Astrocyte (in vitro differentiated cells and primary cell): ENCODE measurements at regions not wholly inside any gene's neighbourhood (a gene's known extent, or its start where the extent isn't known, plus 50 kb on each side); places are given as distances from the start of the nearest gene placed in this dataset.

Source experiments
- DNase-seq: peaks from one replicate; pipeline ENCODE4 v3.0.0-alpha.2; 2010; ENCODE audit warnings: low read depth
- FAIRE-seq: peaks from 2 replicates; lab custom pipeline; 2011; peaks lifted over from hg19 to GRCh38; lab: Jason Lieb, UNC
- H2AFZ ChIP-seq: 2 replicates; pipeline ENCODE4 v1.6.0; 2012; ENCODE audit warnings: low read depth, low read length, inconsistent platforms
- H3K27ac ChIP-seq: 2 replicates; pipeline ENCODE4 v1.5.1; 2011; ENCODE audit warnings: low read depth, low read length, inconsistent platforms
- H3K27me3 ChIP-seq: 2 replicates; pipeline ENCODE4 v1.6.0; 2011; ENCODE audit warnings: low read length, inconsistent platforms; ENCODE audit not compliant: insufficient read depth
- H3K36me3 ChIP-seq: 2 replicates; pipeline ENCODE4 v1.5.1; 2011; ENCODE audit warnings: low read length, inconsistent platforms; ENCODE audit not compliant: insufficient read depth
- H3K4me1 ChIP-seq: 2 replicates; pipeline ENCODE4 v1.5.1; 2011; ENCODE audit warnings: low read length, inconsistent platforms; ENCODE audit not compliant: insufficient read depth
- H3K4me2 ChIP-seq: 2 replicates; pipeline ENCODE4 v1.6.0; 2012; ENCODE audit warnings: low read length, inconsistent platforms
- H3K4me3 ChIP-seq: 2 replicates; pipeline ENCODE4 v1.5.1; 2011; ENCODE audit warnings: low read depth, mild to moderate bottlenecking, low read length, inconsistent platforms; ENCODE audit not compliant: insufficient read depth
- H3K79me2 ChIP-seq: 2 replicates; pipeline ENCODE4 v1.6.0; 2012; ENCODE audit warnings: mild to moderate bottlenecking, low read length, inconsistent platforms; ENCODE audit not compliant: insufficient read depth
- H3K9ac ChIP-seq: 2 replicates; pipeline ENCODE4 v1.6.0; 2012; ENCODE audit warnings: mild to moderate bottlenecking, low read length, inconsistent platforms
- H3K9me3 ChIP-seq: 2 replicates; pipeline ENCODE4 v1.5.1; 2012; ENCODE audit warnings: low read depth, mild to moderate bottlenecking, low read length, inconsistent platforms; ENCODE audit not compliant: insufficient read depth
- H4K20me1 ChIP-seq: 2 replicates; pipeline ENCODE4 v1.6.0; 2012; ENCODE audit warnings: low read length, inconsistent platforms; ENCODE audit not compliant: insufficient read depth
- H3K27ac Mint-ChIP-seq: one replicate; pipeline ENCODE4 v1.8.0; 2021; ENCODE audit warnings: mild to moderate bottlenecking, mixed read lengths; ENCODE audit not compliant: unreplicated experiment
- H3K27me3 Mint-ChIP-seq: one replicate; pipeline ENCODE4 v1.8.0; 2021; ENCODE audit warnings: low read depth, mixed read lengths; ENCODE audit not compliant: unreplicated experiment
- H3K36me3 Mint-ChIP-seq: one replicate; pipeline ENCODE4 v1.8.0; 2021; ENCODE audit warnings: low read depth, mixed read lengths; ENCODE audit not compliant: unreplicated experiment
- H3K4me1 Mint-ChIP-seq: one replicate; pipeline ENCODE4 v1.8.0; 2021; ENCODE audit warnings: low read depth, mixed read lengths; ENCODE audit not compliant: unreplicated experiment
- H3K4me3 Mint-ChIP-seq: one replicate; pipeline ENCODE4 v1.8.0; 2021; ENCODE audit warnings: mild to moderate bottlenecking, moderate library complexity, mixed read lengths; ENCODE audit not compliant: unreplicated experiment
- H3K9me3 Mint-ChIP-seq: one replicate; pipeline ENCODE4 v1.8.0; 2021; ENCODE audit warnings: mild to moderate bottlenecking, mixed read lengths; ENCODE audit not compliant: unreplicated experiment
- EZH2 ChIP-seq: IDR thresholded peaks from 2 replicates; pipeline ENCODE4 v1.6.1; 2012; ENCODE audit warnings: mild to moderate bottlenecking, low read length, inconsistent platforms; ENCODE audit not compliant: insufficient read depth
- TF ChIP-seq, protein P1 (sequence below): IDR thresholded peaks from 2 replicates; pipeline ENCODE4 v1.5.1; 2011; ENCODE audit warnings: low read depth, mild to moderate bottlenecking, inconsistent platforms, low read length, moderate library complexity; ENCODE audit not compliant: insufficient read depth

DNA sequence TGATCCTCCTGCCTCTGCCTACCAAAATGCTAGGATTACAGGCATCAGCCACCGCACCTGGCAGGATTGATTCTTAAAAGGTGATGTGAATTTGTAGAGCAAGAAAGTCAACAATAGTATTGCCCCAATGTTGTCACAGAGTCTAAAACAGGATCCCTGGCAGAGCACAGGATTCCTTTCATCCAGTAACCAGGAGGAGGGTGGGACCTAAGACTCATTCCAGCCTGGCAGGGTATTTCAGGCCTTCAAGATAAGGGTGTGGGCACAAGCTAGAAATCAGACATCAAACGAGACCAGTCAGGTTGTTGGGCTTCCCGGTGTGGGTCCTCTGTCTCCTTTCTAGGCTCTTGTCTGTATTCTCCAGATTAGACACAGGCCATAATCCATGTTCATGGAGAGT lies 511.4 kb downstream of the BCL11A start:
- no peaks in the 10 kb centered on the region for H3K9me3 Mint-ChIP-seq
- H3K9ac ChIP-seq: no peak overlapping the region
- no peaks in the 10 kb centered on the region for H3K36me3 ChIP-seq
- no peak for DNase-seq
- no peak for TF ChIP-seq EZH2
- TF ChIP-seq, protein P1, sequence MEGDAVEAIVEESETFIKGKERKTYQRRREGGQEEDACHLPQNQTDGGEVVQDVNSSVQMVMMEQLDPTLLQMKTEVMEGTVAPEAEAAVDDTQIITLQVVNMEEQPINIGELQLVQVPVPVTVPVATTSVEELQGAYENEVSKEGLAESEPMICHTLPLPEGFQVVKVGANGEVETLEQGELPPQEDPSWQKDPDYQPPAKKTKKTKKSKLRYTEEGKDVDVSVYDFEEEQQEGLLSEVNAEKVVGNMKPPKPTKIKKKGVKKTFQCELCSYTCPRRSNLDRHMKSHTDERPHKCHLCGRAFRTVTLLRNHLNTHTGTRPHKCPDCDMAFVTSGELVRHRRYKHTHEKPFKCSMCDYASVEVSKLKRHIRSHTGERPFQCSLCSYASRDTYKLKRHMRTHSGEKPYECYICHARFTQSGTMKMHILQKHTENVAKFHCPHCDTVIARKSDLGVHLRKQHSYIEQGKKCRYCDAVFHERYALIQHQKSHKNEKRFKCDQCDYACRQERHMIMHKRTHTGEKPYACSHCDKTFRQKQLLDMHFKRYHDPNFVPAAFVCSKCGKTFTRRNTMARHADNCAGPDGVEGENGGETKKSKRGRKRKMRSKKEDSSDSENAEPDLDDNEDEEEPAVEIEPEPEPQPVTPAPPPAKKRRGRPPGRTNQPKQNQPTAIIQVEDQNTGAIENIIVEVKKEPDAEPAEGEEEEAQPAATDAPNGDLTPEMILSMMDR: no peak
- H3K4me1 Mint-ChIP-seq: no peaks in the 10 kb centered on the region
- H3K9me3 ChIP-seq: no peaks in the 10 kb centered on the region
- no peaks in the 10 kb centered on the region for H3K36me3 Mint-ChIP-seq
- no peak overlapping the region for H3K4me3 ChIP-seq
- H3K27me3 ChIP-seq: no peaks in the 10 kb centered on the region
- no peaks in the 10 kb centered on the region for H3K4me1 ChIP-seq
- no peak overlapping the region for H3K27ac Mint-ChIP-seq
- H3K4me2 ChIP-seq: no peak overlapping the region
- no peak overlapping the region for H3K4me3 Mint-ChIP-seq
- H4K20me1 ChIP-seq: no peaks in the 10 kb centered on the region
- no peak overlapping the region for H2AFZ ChIP-seq
- FAIRE-seq: no peak
- H3K79me2 ChIP-seq: no peaks in the 10 kb centered on the region
- peaks cover 2% of the 10 kb centered on the region for H3K27me3 Mint-ChIP-seq
- no peak overlapping the region for H3K27ac ChIP-seq

DNA sequence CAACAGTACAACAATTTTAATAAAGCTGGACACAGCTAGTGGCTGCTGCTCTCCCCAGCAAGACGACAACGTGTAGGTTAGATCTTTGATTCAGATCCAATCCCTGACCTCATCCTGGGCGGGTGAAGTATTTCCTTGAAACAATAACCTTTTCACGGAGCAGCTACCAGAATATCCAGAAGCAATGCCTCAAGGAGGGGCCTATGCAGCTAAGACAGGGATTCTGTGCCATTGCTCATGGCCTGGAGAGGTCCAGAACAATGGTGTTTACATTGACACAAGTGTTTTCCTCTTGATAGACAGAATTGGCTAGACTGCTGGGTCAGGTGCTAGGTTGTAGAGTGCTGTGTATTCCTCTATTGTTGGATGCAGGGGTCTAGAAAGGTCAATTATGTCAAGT lies 520.1 kb downstream of the BCL11A start:
- Mint-ChIP-seq H3K27ac (no peak overlapping the region), H3K9me3 (peaks cover 12% of the 10 kb centered on the region), H3K4me1 (peaks cover 9% of the 10 kb centered on the region), H3K27me3 (no peaks in the 10 kb centered on the region), H3K4me3 (no peak overlapping the region), H3K36me3 (no peaks in the 10 kb centered on the region)
- Histone ChIP-seq H2AFZ (no peak overlapping the region), H4K20me1 (no peaks in the 10 kb centered on the region), H3K9me3 (no peaks in the 10 kb centered on the region), H3K36me3 (no peaks in the 10 kb centered on the region), H3K4me2 (no peak overlapping the region), H3K4me3 (no peak overlapping the region), H3K4me1 (no peaks in the 10 kb centered on the region), H3K27me3 (no peaks in the 10 kb centered on the region), H3K9ac (no peak overlapping the region), H3K27ac (no peak overlapping the region), H3K79me2 (no peaks in the 10 kb centered on the region)
- no peak for DNase-seq
- no peak for TF ChIP-seq EZH2
- TF ChIP-seq, protein P1: no peak
- FAIRE-seq: no peak

DNA sequence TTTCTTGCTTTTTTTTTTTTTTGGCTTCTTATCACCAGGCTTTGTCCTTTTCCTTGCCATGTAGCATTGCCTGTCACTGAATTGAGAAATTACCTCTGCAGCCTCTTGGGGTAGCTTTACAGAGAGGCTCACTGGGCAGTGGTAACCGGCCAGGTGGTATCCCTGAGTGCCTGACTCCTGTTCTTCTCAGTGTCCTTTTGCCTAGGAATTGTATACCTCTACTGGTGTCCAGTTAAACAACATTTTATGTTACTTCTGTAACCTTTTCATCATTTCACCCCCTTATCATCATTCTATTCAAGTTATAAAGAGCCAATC lies 523.9 kb downstream of the BCL11A start:
- Histone ChIP-seq H3K9me3 (no peaks in the 10 kb centered on the region), H3K4me2 (no peak overlapping the region), H3K27me3 (no peaks in the 10 kb centered on the region), H3K27ac (no peak overlapping the region), H4K20me1 (no peaks in the 10 kb centered on the region), H2AFZ (no peak overlapping the region), H3K4me1 (no peaks in the 10 kb centered on the region), H3K9ac (no peak overlapping the region), H3K79me2 (no peaks in the 10 kb centered on the region), H3K4me3 (no peak overlapping the region), H3K36me3 (no peaks in the 10 kb centered on the region)
- Mint-ChIP-seq H3K27me3 (no peaks in the 10 kb centered on the region), H3K27ac (no peak overlapping the region), H3K36me3 (no peaks in the 10 kb centered on the region), H3K4me1 (peaks cover 9% of the 10 kb centered on the region), H3K4me3 (no peak overlapping the region), H3K9me3 (peaks cover under 1% of the 10 kb centered on the region)
- no peak for FAIRE-seq
- no peak for TF ChIP-seq EZH2
- TF ChIP-seq, protein P1: no peak
- no peak for DNase-seq
